Panc1 (cell line): ENCODE measurements at regions not wholly inside any gene's neighbourhood (a gene's known extent, or its start where the extent isn't known, plus 50 kb on each side); places are given as distances from the start of the nearest gene placed in this dataset.

Experiments
- POLR2AphosphoS5 ChIP-seq: IDR thresholded peaks from 2 replicates; pipeline ENCODE4 v1.6.1; 2012; ENCODE audit warnings: mild to moderate bottlenecking, low read depth, low read length, moderate library complexity
- TCF7L2 ChIP-seq: IDR thresholded peaks from 2 replicates; pipeline ENCODE4 v1.6.1; 2011; ENCODE audit warnings: mild to moderate bottlenecking, low read depth, low read length, inconsistent platforms
- TF ChIP-seq, protein P1 (sequence below): fragments of 450-650 bp; IDR thresholded peaks from 2 replicates; pipeline ENCODE4 v1.5.1; 2017; ENCODE audit warnings: mild to moderate bottlenecking
- TF ChIP-seq, protein P2 (sequence below), 2 experiments: IDR thresholded peaks; 2 replicates each; pipeline ENCODE4 v1.6.1; 2011 to 2012; ENCODE audit warnings: low read depth in 2 of 2, control low read depth in 1 of 2, low read length in 1 of 2, mild to moderate bottlenecking in 1 of 2, moderate library complexity in 1 of 2; ENCODE audit not compliant: insufficient read depth in 1 of 2

DNA sequence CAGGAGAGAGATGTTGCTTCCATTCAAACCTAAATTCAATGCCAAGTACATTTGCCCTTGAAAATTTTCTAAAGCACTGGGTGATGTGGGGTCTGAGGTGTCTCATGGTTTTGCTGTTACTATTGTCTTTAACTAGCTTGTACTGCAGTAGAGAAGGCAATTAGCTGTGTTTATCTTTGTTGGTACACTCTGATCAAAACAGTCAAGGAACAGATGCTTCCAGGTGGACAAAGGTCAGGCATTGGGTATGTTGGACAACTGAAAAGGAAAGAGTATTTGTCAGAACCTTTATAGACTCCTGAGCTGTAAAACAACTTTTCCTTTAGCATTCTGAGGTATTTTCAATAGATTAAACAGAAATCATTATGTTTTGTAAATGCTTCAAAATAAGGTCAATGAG, 2228.7 kb upstream of the WWC1 start:
- TF ChIP-seq, protein P1, sequence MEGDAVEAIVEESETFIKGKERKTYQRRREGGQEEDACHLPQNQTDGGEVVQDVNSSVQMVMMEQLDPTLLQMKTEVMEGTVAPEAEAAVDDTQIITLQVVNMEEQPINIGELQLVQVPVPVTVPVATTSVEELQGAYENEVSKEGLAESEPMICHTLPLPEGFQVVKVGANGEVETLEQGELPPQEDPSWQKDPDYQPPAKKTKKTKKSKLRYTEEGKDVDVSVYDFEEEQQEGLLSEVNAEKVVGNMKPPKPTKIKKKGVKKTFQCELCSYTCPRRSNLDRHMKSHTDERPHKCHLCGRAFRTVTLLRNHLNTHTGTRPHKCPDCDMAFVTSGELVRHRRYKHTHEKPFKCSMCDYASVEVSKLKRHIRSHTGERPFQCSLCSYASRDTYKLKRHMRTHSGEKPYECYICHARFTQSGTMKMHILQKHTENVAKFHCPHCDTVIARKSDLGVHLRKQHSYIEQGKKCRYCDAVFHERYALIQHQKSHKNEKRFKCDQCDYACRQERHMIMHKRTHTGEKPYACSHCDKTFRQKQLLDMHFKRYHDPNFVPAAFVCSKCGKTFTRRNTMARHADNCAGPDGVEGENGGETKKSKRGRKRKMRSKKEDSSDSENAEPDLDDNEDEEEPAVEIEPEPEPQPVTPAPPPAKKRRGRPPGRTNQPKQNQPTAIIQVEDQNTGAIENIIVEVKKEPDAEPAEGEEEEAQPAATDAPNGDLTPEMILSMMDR = no peak
- TF ChIP-seq POLR2AphosphoS5 = no peak
- TF ChIP-seq, protein P2, sequence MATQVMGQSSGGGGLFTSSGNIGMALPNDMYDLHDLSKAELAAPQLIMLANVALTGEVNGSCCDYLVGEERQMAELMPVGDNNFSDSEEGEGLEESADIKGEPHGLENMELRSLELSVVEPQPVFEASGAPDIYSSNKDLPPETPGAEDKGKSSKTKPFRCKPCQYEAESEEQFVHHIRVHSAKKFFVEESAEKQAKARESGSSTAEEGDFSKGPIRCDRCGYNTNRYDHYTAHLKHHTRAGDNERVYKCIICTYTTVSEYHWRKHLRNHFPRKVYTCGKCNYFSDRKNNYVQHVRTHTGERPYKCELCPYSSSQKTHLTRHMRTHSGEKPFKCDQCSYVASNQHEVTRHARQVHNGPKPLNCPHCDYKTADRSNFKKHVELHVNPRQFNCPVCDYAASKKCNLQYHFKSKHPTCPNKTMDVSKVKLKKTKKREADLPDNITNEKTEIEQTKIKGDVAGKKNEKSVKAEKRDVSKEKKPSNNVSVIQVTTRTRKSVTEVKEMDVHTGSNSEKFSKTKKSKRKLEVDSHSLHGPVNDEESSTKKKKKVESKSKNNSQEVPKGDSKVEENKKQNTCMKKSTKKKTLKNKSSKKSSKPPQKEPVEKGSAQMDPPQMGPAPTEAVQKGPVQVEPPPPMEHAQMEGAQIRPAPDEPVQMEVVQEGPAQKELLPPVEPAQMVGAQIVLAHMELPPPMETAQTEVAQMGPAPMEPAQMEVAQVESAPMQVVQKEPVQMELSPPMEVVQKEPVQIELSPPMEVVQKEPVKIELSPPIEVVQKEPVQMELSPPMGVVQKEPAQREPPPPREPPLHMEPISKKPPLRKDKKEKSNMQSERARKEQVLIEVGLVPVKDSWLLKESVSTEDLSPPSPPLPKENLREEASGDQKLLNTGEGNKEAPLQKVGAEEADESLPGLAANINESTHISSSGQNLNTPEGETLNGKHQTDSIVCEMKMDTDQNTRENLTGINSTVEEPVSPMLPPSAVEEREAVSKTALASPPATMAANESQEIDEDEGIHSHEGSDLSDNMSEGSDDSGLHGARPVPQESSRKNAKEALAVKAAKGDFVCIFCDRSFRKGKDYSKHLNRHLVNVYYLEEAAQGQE (IDR thresholded peaks at IDR 0.05; ENCODE audit: insufficient read depth in 1 of 2, low read depth in 2 of 2, low read length in 1 of 2) = no peak
- TF ChIP-seq TCF7L2 = no peak
